Right atrium auricular region (tissue), 2 donors: ENCODE measurements at regions not wholly inside any gene's neighbourhood (a gene's known extent, or its start where the extent isn't known, plus 50 kb on each side); places are given as distances from the start of the nearest gene placed in this dataset.

Source experiments
- DNase-seq: peaks from one replicate; pipeline ENCODE4 v3.0.0-alpha.2; 2019; ENCODE audit warnings: low spot score
- H3K27ac ChIP-seq, 2 donors: fragments of 200-600 bp; sonication (generic); 1 replicate in 1 of 2; 2 replicates in 1 of 2; pipeline ENCODE4 v1.5.1; 2016 to 2019
- H3K27me3 ChIP-seq, 2 donors: fragments of 200-600 bp; sonication (generic); one replicate each; pipeline versions ENCODE4 v1.5.1 to v1.6.0; 2017 to 2019
- H3K36me3 ChIP-seq: fragments of 200-600 bp; sonication (generic); one replicate; pipeline ENCODE4 v1.5.1; 2016
- H3K4me1 ChIP-seq, 2 donors: fragments of 200-600 bp; sonication (generic); one replicate each; pipeline versions ENCODE4 v1.5.1 to v1.6.0; 2017 to 2019
- H3K4me3 ChIP-seq, 2 donors: fragments of 200-600 bp; sonication (generic); 1 replicate in 1 of 2; 2 replicates in 1 of 2; pipeline ENCODE4 v1.5.1; 2017 to 2019; ENCODE audit warnings: mild to moderate bottlenecking in 1 of 2, moderate library complexity in 1 of 2
- H3K9me3 ChIP-seq, 2 donors: fragments of 200-600 bp; sonication (generic); one replicate each; pipeline ENCODE4 v1.5.1; 2019
- TF ChIP-seq, protein P1 (sequence below), 2 donors: fragments of 200-600 bp; sonication (generic); IDR thresholded peaks; one replicate each; pipeline ENCODE4 v1.5.1; 2019; ENCODE audit warnings: antibody characterized with exemption in 2 of 2

GRCh38 chr4:20119141-20119540 lies 132.6 kb upstream of the SLIT2 start:
- TF ChIP-seq, protein P1, sequence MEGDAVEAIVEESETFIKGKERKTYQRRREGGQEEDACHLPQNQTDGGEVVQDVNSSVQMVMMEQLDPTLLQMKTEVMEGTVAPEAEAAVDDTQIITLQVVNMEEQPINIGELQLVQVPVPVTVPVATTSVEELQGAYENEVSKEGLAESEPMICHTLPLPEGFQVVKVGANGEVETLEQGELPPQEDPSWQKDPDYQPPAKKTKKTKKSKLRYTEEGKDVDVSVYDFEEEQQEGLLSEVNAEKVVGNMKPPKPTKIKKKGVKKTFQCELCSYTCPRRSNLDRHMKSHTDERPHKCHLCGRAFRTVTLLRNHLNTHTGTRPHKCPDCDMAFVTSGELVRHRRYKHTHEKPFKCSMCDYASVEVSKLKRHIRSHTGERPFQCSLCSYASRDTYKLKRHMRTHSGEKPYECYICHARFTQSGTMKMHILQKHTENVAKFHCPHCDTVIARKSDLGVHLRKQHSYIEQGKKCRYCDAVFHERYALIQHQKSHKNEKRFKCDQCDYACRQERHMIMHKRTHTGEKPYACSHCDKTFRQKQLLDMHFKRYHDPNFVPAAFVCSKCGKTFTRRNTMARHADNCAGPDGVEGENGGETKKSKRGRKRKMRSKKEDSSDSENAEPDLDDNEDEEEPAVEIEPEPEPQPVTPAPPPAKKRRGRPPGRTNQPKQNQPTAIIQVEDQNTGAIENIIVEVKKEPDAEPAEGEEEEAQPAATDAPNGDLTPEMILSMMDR (IDR thresholded peaks at IDR 0.05), result no peak

GRCh38 chr4:20109391-20109790 lies 142.3 kb upstream of the SLIT2 start:
- no peak overlapping the region for H3K4me3 ChIP-seq
- H3K27me3 ChIP-seq, result no peaks in the 10 kb centered on the region
- H3K9me3 ChIP-seq, result no peaks in the 10 kb centered on the region
- H3K4me1 ChIP-seq, result no peaks in the 10 kb centered on the region
- H3K27ac ChIP-seq, result no peak overlapping the region
- no peaks in the 10 kb centered on the region for H3K36me3 ChIP-seq
- TF ChIP-seq, protein P1 (IDR thresholded peaks at IDR 0.05), result no peak
- DNase-seq, result no peak

More at GRCh38 chr4:20119141-20119540, 132.6 kb upstream of the SLIT2 start:
- H3K9me3 ChIP-seq, result no peaks in the 10 kb centered on the region
- H3K36me3 ChIP-seq, result no peaks in the 10 kb centered on the region
- no peak for DNase-seq
- no peak overlapping the region for H3K4me3 ChIP-seq
- no peak overlapping the region for H3K27ac ChIP-seq
- no peaks in the 10 kb centered on the region for H3K27me3 ChIP-seq
- peaks cover 0 to 3% of the 10 kb centered on the region in 2 donors for H3K4me1 ChIP-seq

DNA sequence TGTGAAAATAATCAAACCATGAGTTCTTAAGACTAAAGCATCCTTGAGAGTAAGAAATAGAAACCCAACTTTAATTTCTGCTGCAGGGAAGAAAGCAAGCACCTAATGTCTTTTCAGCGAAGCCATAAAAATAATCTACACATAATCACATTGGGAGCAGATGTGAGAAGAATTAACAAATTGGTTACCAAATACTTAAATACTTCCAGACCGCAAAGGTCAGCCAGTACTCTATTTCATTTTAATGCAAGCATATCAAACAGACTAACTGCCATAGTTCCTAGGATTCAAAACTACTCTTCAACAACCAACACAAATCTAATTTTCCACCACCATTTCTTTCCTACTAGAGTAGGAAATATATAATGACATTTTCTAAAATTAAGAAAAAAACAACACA lies 144.8 kb upstream of the SLIT2 start:
- TF ChIP-seq, protein P1 (IDR thresholded peaks at IDR 0.05), result no peak
- no peaks in the 10 kb centered on the region for H3K36me3 ChIP-seq
- H3K27me3 ChIP-seq, result no peaks in the 10 kb centered on the region
- H3K4me3 ChIP-seq, result no peak overlapping the region
- no peaks in the 10 kb centered on the region for H3K4me1 ChIP-seq
- H3K9me3 ChIP-seq, result no peaks in the 10 kb centered on the region
- DNase-seq, result no peak
- H3K27ac ChIP-seq, result no peak overlapping the region

DNA sequence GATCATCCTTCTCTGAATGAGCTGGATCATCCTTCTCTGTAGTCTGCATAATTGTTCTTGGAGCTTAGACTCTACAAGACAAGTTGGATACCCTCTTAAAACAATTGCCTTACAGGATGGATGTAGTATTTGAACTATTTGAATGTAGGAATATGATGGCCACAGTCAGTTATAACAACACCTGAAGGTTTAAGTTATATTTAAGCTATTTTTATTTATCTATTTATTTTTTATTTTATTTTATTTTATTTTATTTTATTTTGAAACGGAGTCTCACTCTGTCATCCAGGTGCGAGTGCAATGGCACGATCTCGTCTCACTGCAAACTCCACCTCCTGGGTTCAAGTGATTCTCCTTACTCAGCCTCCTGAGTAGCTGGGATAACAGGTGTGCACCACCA lies 149.9 kb upstream of the SLIT2 start:
- Histone ChIP-seq H3K27me3 (no peaks in the 10 kb centered on the region), H3K4me1 (no peaks in the 10 kb centered on the region), H3K27ac (no peak overlapping the region), H3K36me3 (no peaks in the 10 kb centered on the region), H3K9me3 (no peaks in the 10 kb centered on the region), H3K4me3 (no peak overlapping the region)
- DNase-seq, result no peak
- TF ChIP-seq, protein P1 (IDR thresholded peaks at IDR 0.05), result no peak

DNA sequence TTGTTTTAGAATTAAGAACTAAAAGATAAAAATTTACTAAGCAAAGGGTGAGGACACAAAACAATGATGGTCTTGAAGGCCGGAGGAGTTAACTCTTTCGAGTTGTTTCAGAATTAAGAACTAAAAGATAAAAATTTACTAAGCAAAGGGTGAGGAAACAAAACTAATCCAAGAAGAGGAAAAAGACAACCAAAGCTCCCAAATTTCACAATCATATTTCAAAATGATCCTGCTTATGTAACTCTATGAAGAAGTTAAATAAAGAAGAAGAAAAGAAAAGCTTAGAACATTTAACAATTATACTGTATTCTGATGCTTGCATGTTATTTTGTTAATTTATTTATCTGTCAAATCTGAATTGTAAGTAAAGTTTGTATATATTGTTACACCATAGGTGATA lies 154.8 kb upstream of the SLIT2 start:
- Histone ChIP-seq H3K27me3 (no peaks in the 10 kb centered on the region), H3K4me1 (no peaks in the 10 kb centered on the region), H3K4me3 (no peak overlapping the region), H3K36me3 (no peaks in the 10 kb centered on the region), H3K27ac (no peak overlapping the region), H3K9me3 (no peaks in the 10 kb centered on the region)
- no peak for DNase-seq
- TF ChIP-seq, protein P1 (IDR thresholded peaks at IDR 0.05), result no peak

GRCh38 chr4:20095805-20096541 lies 155.7 kb upstream of the SLIT2 start:
- Histone ChIP-seq H3K4me3 (no peak overlapping the region), H3K9me3 (no peaks in the 10 kb centered on the region), H3K27me3 (no peaks in the 10 kb centered on the region), H3K27ac (no peak overlapping the region), H3K36me3 (no peaks in the 10 kb centered on the region), H3K4me1 (no peaks in the 10 kb centered on the region)
- TF ChIP-seq, protein P1 (IDR thresholded peaks at IDR 0.05), result no peak
- no peak for DNase-seq
